ENCODE measurements at regions not wholly inside any gene's neighbourhood (a gene's known extent, or its start where the extent isn't known, plus 50 kb on each side); places are given as distances from the start of the nearest gene placed in this dataset.
"Not testable (repeated sequence)": the region's sequence is repeated elsewhere in the genome, so short reads cannot be mapped to it uniquely, and the experiment has no call there.

- no peak for DNase-seq (ENCODE audit: low read depth)
- no peak overlapping the region for H3K4me3 ChIP-seq (ENCODE audit: low read depth, low read length)
- no peak for TF ChIP-seq CTCF (conservative IDR thresholded peaks at IDR 0.05; ENCODE audit: low read depth, low read length)
Observed at GRCh38 chrX:94908171-94908570, 1234.2 kb downstream of the FAM133A start.

- no peak for DNase-seq (ENCODE audit: low read depth)
- H3K4me3 ChIP-seq (ENCODE audit: low read depth, low read length) = no peak overlapping the region
- no peak for TF ChIP-seq CTCF (conservative IDR thresholded peaks at IDR 0.05; ENCODE audit: low read depth, low read length)
Observed at GRCh38 chrX:94908648-94909047, 1234.6 kb downstream of the FAM133A start.

GRCh38 chrX:94914235-94914634 lies 1240.2 kb downstream of the FAM133A start:
- no peak for TF ChIP-seq CTCF (conservative IDR thresholded peaks at IDR 0.05; ENCODE audit: low read depth, low read length)
- DNase-seq (ENCODE audit: low read depth) = no peak
- H3K4me3 ChIP-seq (ENCODE audit: low read depth, low read length) = no peak overlapping the region

- no peak for TF ChIP-seq CTCF (conservative IDR thresholded peaks at IDR 0.05; ENCODE audit: low read depth, low read length)
- DNase-seq (ENCODE audit: low read depth) = no peak
- no peak overlapping the region for H3K4me3 ChIP-seq (ENCODE audit: low read depth, low read length)
Observed at GRCh38 chrX:94932278-94932965, 1258.4 kb downstream of the FAM133A start.

GRCh38 chrX:94936722-94937121 lies 1262.7 kb downstream of the FAM133A start:
- no peak for TF ChIP-seq CTCF (conservative IDR thresholded peaks at IDR 0.05; ENCODE audit: low read depth, low read length)
- no peak overlapping the region for H3K4me3 ChIP-seq (ENCODE audit: low read depth, low read length)
- no peak for DNase-seq (ENCODE audit: low read depth)

- no peak for TF ChIP-seq CTCF (conservative IDR thresholded peaks at IDR 0.05; ENCODE audit: low read depth, low read length)
- DNase-seq (ENCODE audit: low read depth) = no peak
- H3K4me3 ChIP-seq (ENCODE audit: low read depth, low read length) = no peak overlapping the region
Observed at GRCh38 chrX:94937491-94937890, 1263.5 kb downstream of the FAM133A start.

- no peak for DNase-seq (ENCODE audit: low read depth)
- no peak for TF ChIP-seq CTCF (conservative IDR thresholded peaks at IDR 0.05; ENCODE audit: low read depth, low read length)
- no peak overlapping the region for H3K4me3 ChIP-seq (ENCODE audit: low read depth, low read length)
Observed at GRCh38 chrX:94942603-94943002, 1268.6 kb downstream of the FAM133A start.

- not testable (repeated sequence) for H3K4me3 ChIP-seq (ENCODE audit: low read depth, low read length); DNase-seq (ENCODE audit: low read depth)
Observed at GRCh38 chrX:94946137-94946536, 1272.1 kb downstream of the FAM133A start.

All from choroid plexus epithelial cell (primary cell).